Effector CD4-positive, alpha-beta T cell (primary cell): ENCODE measurements at regions not wholly inside any gene's neighbourhood (a gene's known extent, or its start where the extent isn't known, plus 50 kb on each side); places are given as distances from the start of the nearest gene placed in this dataset.

Experiments
- DNase-seq: peaks from one replicate; pipeline ENCODE4 v3.0.0-alpha.2; 2020

GRCh38 chr1:34618381-34618780 is 136.5 kb upstream of the GJB5 start:
- DNase-seq = no peak

- no peak for DNase-seq
Measured at GRCh38 chr1:34619256-34619655, 135.6 kb upstream of the GJB5 start.

GRCh38 chr1:34621916-34622315 is 132.9 kb upstream of the GJB5 start:
- no peak for DNase-seq

GRCh38 chr1:34625521-34626015 is 129.3 kb upstream of the GJB5 start:
- DNase-seq = no peak

- no peak for DNase-seq
Measured at GRCh38 chr1:34627465-34628240, 127.2 kb upstream of the GJB5 start.

- DNase-seq = no peak
Measured at GRCh38 chr1:34631126-34631525, 123.7 kb upstream of the GJB5 start.

- DNase-seq = no peak
Measured at GRCh38 chr1:34639701-34640100, 115.1 kb upstream of the GJB5 start.

GRCh38 chr1:34640654-34641401 is 114.0 kb upstream of the GJB5 start:
- DNase-seq = no peak

- DNase-seq = no peak
Measured at GRCh38 chr1:34642679-34643078, 112.2 kb upstream of the GJB5 start.

- DNase-seq = no peak
Measured at GRCh38 chr1:34645109-34645688, 109.6 kb upstream of the GJB5 start.

GRCh38 chr1:34645919-34646318 is 108.9 kb upstream of the GJB5 start:
- DNase-seq = no peak

GRCh38 chr1:34648501-34648900 is 106.3 kb upstream of the GJB5 start:
- DNase-seq = no peak

GRCh38 chr1:34650090-34650489 is 104.8 kb upstream of the GJB5 start:
- DNase-seq = no peak

GRCh38 chr1:34650800-34651199 is 104.0 kb upstream of the GJB5 start:
- DNase-seq = no peak

GRCh38 chr1:34653110-34653509 is 101.7 kb upstream of the GJB5 start:
- DNase-seq = no peak

GRCh38 chr1:34655206-34655874 is 99.5 kb upstream of the GJB5 start:
- no peak for DNase-seq

GRCh38 chr1:34655875-34656240 is 99.0 kb upstream of the GJB5 start:
- DNase-seq = no peak

GRCh38 chr1:34656299-34656698 is 98.5 kb upstream of the GJB5 start:
- DNase-seq = no peak

GRCh38 chr1:34656731-34657130 is 98.1 kb upstream of the GJB5 start:
- no peak for DNase-seq

- no peak for DNase-seq
Measured at GRCh38 chr1:34657266-34657665, 97.6 kb upstream of the GJB5 start.

GRCh38 chr1:34657849-34658248 is 97.0 kb upstream of the GJB5 start:
- no peak for DNase-seq

GRCh38 chr1:34663031-34663430 is 91.8 kb upstream of the GJB5 start:
- no peak for DNase-seq

- DNase-seq = no peak
Measured at GRCh38 chr1:34668063-34668462, 86.8 kb upstream of the GJB5 start.
